Hepatocyte (in vitro differentiated cells): ENCODE measurements at regions not wholly inside any gene's neighbourhood (a gene's known extent, or its start where the extent isn't known, plus 50 kb on each side); places are given as distances from the start of the nearest gene placed in this dataset.

Experiments
- CTCF ChIP-seq: fragments of 200-600 bp; sonication (generic); IDR thresholded peaks from 2 replicates; pipeline ENCODE4 v1.5.1; 2016; ENCODE audit warnings: antibody characterized with exemption, mild to moderate bottlenecking; ENCODE audit not compliant: poor library complexity
- EZH2 ChIP-seq: fragments of 200-600 bp; sonication (generic); IDR thresholded peaks from 2 replicates; pipeline ENCODE4 v1.6.1; 2016; ENCODE audit warnings: antibody characterized with exemption, mild to moderate bottlenecking, borderline replicate concordance

DNA sequence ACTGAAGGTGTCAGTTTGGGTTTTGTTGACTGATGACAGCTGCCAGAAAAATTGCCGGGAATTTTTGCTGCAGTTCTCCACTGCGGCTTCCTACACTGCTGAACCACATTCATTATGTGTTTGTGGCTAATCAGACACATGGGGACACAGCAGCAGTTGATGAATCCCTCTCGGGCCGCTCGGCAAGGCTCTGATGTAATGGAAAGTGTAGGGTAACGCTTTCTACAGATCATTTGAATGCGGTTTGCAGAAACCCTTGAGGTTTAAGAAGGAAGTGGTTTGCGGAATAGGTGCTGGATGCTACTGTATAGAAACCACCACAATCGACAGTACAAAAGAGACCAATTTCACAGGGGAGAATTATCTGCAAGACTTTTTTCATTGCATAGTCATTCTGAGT, 138.7 kb upstream of the SASH1 start:
- no peak for TF ChIP-seq CTCF
- no peak for TF ChIP-seq EZH2
